ENCODE measurements at regions not wholly inside any gene's neighbourhood (a gene's known extent, or its start where the extent isn't known, plus 50 kb on each side); places are given as distances from the start of the nearest gene placed in this dataset.

GRCh38 chr4:180564448-180564847 is 1678.8 kb upstream of the TENM3 start:
- WGBS: 92% methylated on average over 4 of the region's 5 CpGs
- Histone ChIP-seq H3K27me3 (ENCODE audit: insufficient read depth, low read length) (no peaks in the 10 kb centered on the region), H3K9me3 (ENCODE audit: insufficient read depth, low read depth, low read length) (no peaks in the 10 kb centered on the region), H3K4me3 (ENCODE audit: low read length) (no peak overlapping the region), H3K9ac (ENCODE audit: low read depth, low read length) (no peak overlapping the region), H3K27ac (ENCODE audit: low read depth, low read length) (no peak overlapping the region), H3K4me1 (ENCODE audit: insufficient read depth, low read length) (no peaks in the 10 kb centered on the region), H3K36me3 (ENCODE audit: insufficient read depth, low read length) (no peaks in the 10 kb centered on the region)

GRCh38 chr4:180565856-180566431 is 1677.3 kb upstream of the TENM3 start:
- WGBS: 44% methylated on average over 2 of the region's 2 CpGs

GRCh38 chr4:180566492-180566891 is 1676.7 kb upstream of the TENM3 start:
- Histone ChIP-seq H3K4me3 (ENCODE audit: low read length) (no peak overlapping the region), H3K27me3 (ENCODE audit: insufficient read depth, low read length) (no peaks in the 10 kb centered on the region), H3K4me1 (ENCODE audit: insufficient read depth, low read length) (no peaks in the 10 kb centered on the region), H3K9ac (ENCODE audit: low read depth, low read length) (no peak overlapping the region), H3K9me3 (ENCODE audit: insufficient read depth, low read depth, low read length) (no peaks in the 10 kb centered on the region), H3K27ac (ENCODE audit: low read depth, low read length) (no peak overlapping the region), H3K36me3 (ENCODE audit: insufficient read depth, low read length) (no peaks in the 10 kb centered on the region)
- 53% methylated on average over 2 of the region's 2 CpGs for WGBS

More at GRCh38 chr4:180565856-180566431, 1677.3 kb upstream of the TENM3 start:
- Histone ChIP-seq H3K9ac (ENCODE audit: low read depth, low read length) (no peak overlapping the region), H3K4me1 (ENCODE audit: insufficient read depth, low read length) (no peaks in the 10 kb centered on the region), H3K27me3 (ENCODE audit: insufficient read depth, low read length) (no peaks in the 10 kb centered on the region), H3K36me3 (ENCODE audit: insufficient read depth, low read length) (no peaks in the 10 kb centered on the region), H3K9me3 (ENCODE audit: insufficient read depth, low read depth, low read length) (no peaks in the 10 kb centered on the region), H3K27ac (ENCODE audit: low read depth, low read length) (no peak overlapping the region), H3K4me3 (ENCODE audit: low read length) (no peak overlapping the region)

- H3K27ac ChIP-seq (ENCODE audit: low read depth, low read length): no peak overlapping the region
- no peaks in the 10 kb centered on the region for H3K27me3 ChIP-seq (ENCODE audit: insufficient read depth, low read length)
- WGBS: 84% methylated on average over 7 of the region's 7 CpGs
These were observed 1676.1 kb upstream of the TENM3 start for GRCh38 chr4:180567080-180567479.

GRCh38 chr4:180571516-180572055 is 1671.6 kb upstream of the TENM3 start:
- 81% methylated on average over 7 of the region's 7 CpGs for WGBS

More at GRCh38 chr4:180567080-180567479, 1676.1 kb upstream of the TENM3 start:
- H3K9ac ChIP-seq (ENCODE audit: low read depth, low read length): no peak overlapping the region
- no peak overlapping the region for H3K4me3 ChIP-seq (ENCODE audit: low read length)
- H3K9me3 ChIP-seq (ENCODE audit: insufficient read depth, low read depth, low read length): no peaks in the 10 kb centered on the region
- H3K36me3 ChIP-seq (ENCODE audit: insufficient read depth, low read length): no peaks in the 10 kb centered on the region
- no peaks in the 10 kb centered on the region for H3K4me1 ChIP-seq (ENCODE audit: insufficient read depth, low read length)

GRCh38 chr4:180578175-180578574 is 1665.0 kb upstream of the TENM3 start:
- Histone ChIP-seq H3K4me3 (ENCODE audit: low read length) (no peak overlapping the region), H3K4me1 (ENCODE audit: insufficient read depth, low read length) (no peaks in the 10 kb centered on the region), H3K27me3 (ENCODE audit: insufficient read depth, low read length) (no peaks in the 10 kb centered on the region), H3K36me3 (ENCODE audit: insufficient read depth, low read length) (no peaks in the 10 kb centered on the region), H3K27ac (ENCODE audit: low read depth, low read length) (no peak overlapping the region), H3K9me3 (ENCODE audit: insufficient read depth, low read depth, low read length) (no peaks in the 10 kb centered on the region), H3K9ac (ENCODE audit: low read depth, low read length) (no peak overlapping the region)
- WGBS: 96% methylated on average over 2 of the region's 2 CpGs

More at GRCh38 chr4:180571516-180572055, 1671.6 kb upstream of the TENM3 start:
- Histone ChIP-seq H3K9me3 (ENCODE audit: insufficient read depth, low read depth, low read length) (no peaks in the 10 kb centered on the region), H3K36me3 (ENCODE audit: insufficient read depth, low read length) (no peaks in the 10 kb centered on the region), H3K4me3 (ENCODE audit: low read length) (no peak overlapping the region), H3K9ac (ENCODE audit: low read depth, low read length) (no peak overlapping the region), H3K27ac (ENCODE audit: low read depth, low read length) (no peak overlapping the region), H3K27me3 (ENCODE audit: insufficient read depth, low read length) (no peaks in the 10 kb centered on the region), H3K4me1 (ENCODE audit: insufficient read depth, low read length) (no peaks in the 10 kb centered on the region)

GRCh38 chr4:180581061-180581460 is 1662.1 kb upstream of the TENM3 start:
- Histone ChIP-seq H3K27me3 (ENCODE audit: insufficient read depth, low read length) (no peaks in the 10 kb centered on the region), H3K4me3 (ENCODE audit: low read length) (no peak overlapping the region), H3K27ac (ENCODE audit: low read depth, low read length) (no peak overlapping the region), H3K9ac (ENCODE audit: low read depth, low read length) (no peak overlapping the region), H3K4me1 (ENCODE audit: insufficient read depth, low read length) (no peaks in the 10 kb centered on the region), H3K9me3 (ENCODE audit: insufficient read depth, low read depth, low read length) (no peaks in the 10 kb centered on the region), H3K36me3 (ENCODE audit: insufficient read depth, low read length) (no peaks in the 10 kb centered on the region)
- 100% methylated on average over 1 of the region's 4 CpGs for WGBS

- Histone ChIP-seq H3K27ac (ENCODE audit: low read depth, low read length) (no peak overlapping the region), H3K36me3 (ENCODE audit: insufficient read depth, low read length) (no peaks in the 10 kb centered on the region), H3K9ac (ENCODE audit: low read depth, low read length) (no peak overlapping the region), H3K4me3 (ENCODE audit: low read length) (no peak overlapping the region), H3K9me3 (ENCODE audit: insufficient read depth, low read depth, low read length) (no peaks in the 10 kb centered on the region), H3K27me3 (ENCODE audit: insufficient read depth, low read length) (no peaks in the 10 kb centered on the region), H3K4me1 (ENCODE audit: insufficient read depth, low read length) (no peaks in the 10 kb centered on the region)
- 82% methylated on average over 5 of the region's 5 CpGs for WGBS
These were observed 1655.8 kb upstream of the TENM3 start for GRCh38 chr4:180587379-180587778.

GRCh38 chr4:180589575-180589974 is 1653.6 kb upstream of the TENM3 start:
- Histone ChIP-seq H3K4me3 (ENCODE audit: low read length) (no peak overlapping the region), H3K9ac (ENCODE audit: low read depth, low read length) (no peak overlapping the region), H3K4me1 (ENCODE audit: insufficient read depth, low read length) (no peaks in the 10 kb centered on the region), H3K27me3 (ENCODE audit: insufficient read depth, low read length) (no peaks in the 10 kb centered on the region), H3K36me3 (ENCODE audit: insufficient read depth, low read length) (no peaks in the 10 kb centered on the region), H3K9me3 (ENCODE audit: insufficient read depth, low read depth, low read length) (no peaks in the 10 kb centered on the region), H3K27ac (ENCODE audit: low read depth, low read length) (no peak overlapping the region)
- 91% methylated on average over 9 of the region's 9 CpGs for WGBS

- no peak overlapping the region for H3K27ac ChIP-seq (ENCODE audit: low read depth, low read length)
- H3K27me3 ChIP-seq (ENCODE audit: insufficient read depth, low read length): no peaks in the 10 kb centered on the region
- H3K4me1 ChIP-seq (ENCODE audit: insufficient read depth, low read length): no peaks in the 10 kb centered on the region
- no peak overlapping the region for H3K4me3 ChIP-seq (ENCODE audit: low read length)
- no peaks in the 10 kb centered on the region for H3K36me3 ChIP-seq (ENCODE audit: insufficient read depth, low read length)
- H3K9me3 ChIP-seq (ENCODE audit: insufficient read depth, low read depth, low read length): no peaks in the 10 kb centered on the region
- no peak overlapping the region for H3K9ac ChIP-seq (ENCODE audit: low read depth, low read length)
- 97% methylated on average over 3 of the region's 3 CpGs for WGBS
These were observed 1646.2 kb upstream of the TENM3 start for GRCh38 chr4:180596888-180597483.

- H3K9ac ChIP-seq (ENCODE audit: low read depth, low read length): no peak overlapping the region
- H3K4me1 ChIP-seq (ENCODE audit: insufficient read depth, low read length): no peaks in the 10 kb centered on the region
- H3K9me3 ChIP-seq (ENCODE audit: insufficient read depth, low read depth, low read length): no peaks in the 10 kb centered on the region
- no peak overlapping the region for H3K27ac ChIP-seq (ENCODE audit: low read depth, low read length)
- no peaks in the 10 kb centered on the region for H3K27me3 ChIP-seq (ENCODE audit: insufficient read depth, low read length)
- H3K4me3 ChIP-seq (ENCODE audit: low read length): no peak overlapping the region
- H3K36me3 ChIP-seq (ENCODE audit: insufficient read depth, low read length): no peaks in the 10 kb centered on the region
These were observed 1644.9 kb upstream of the TENM3 start for GRCh38 chr4:180598281-180598680.

Measured in HUES64 (cell line).